GM19438 (cell line): ENCODE measurements at regions not wholly inside any gene's neighbourhood (a gene's known extent, or its start where the extent isn't known, plus 50 kb on each side); places are given as distances from the start of the nearest gene placed in this dataset.

Experiments used
- ATAC-seq: cut with Tn5 transposase; IDR thresholded peaks from one replicate; pipeline ENCODE4 v1.9.1; 2021; ENCODE audit warnings: low read depth; ENCODE audit not compliant: unreplicated experiment

- ATAC-seq, result no peak
Measured at GRCh38 chr2:144713410-144713809, 193.5 kb upstream of the ZEB2 start.

DNA sequence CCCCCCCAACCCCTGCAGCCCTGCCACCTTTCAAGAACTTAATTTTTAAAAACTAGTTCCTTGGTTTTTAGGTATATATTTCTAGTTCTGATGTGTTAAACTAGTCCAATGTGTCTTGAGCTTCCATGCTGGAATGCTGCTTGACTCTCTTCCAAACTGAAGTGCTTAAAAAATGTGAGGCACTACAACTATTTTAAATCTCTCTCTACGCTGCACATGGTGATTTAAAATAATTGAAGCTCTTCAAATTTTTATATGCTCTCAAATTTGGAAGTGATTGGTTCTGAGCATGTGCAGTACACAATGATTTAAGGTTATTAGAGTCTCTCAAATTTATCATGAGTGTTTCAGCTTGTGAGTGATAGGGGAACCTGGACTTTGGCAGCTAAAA lies 192.6 kb upstream of the ZEB2 start:
- ATAC-seq, result no peak

- ATAC-seq, result no peak
Measured at GRCh38 chr2:144711630-144712549, 192.0 kb upstream of the ZEB2 start.

- no peak for ATAC-seq
Measured at GRCh38 chr2:144711084-144711483, 191.2 kb upstream of the ZEB2 start.

- no peak for ATAC-seq
Measured at GRCh38 chr2:144708626-144709025, 188.7 kb upstream of the ZEB2 start.

DNA sequence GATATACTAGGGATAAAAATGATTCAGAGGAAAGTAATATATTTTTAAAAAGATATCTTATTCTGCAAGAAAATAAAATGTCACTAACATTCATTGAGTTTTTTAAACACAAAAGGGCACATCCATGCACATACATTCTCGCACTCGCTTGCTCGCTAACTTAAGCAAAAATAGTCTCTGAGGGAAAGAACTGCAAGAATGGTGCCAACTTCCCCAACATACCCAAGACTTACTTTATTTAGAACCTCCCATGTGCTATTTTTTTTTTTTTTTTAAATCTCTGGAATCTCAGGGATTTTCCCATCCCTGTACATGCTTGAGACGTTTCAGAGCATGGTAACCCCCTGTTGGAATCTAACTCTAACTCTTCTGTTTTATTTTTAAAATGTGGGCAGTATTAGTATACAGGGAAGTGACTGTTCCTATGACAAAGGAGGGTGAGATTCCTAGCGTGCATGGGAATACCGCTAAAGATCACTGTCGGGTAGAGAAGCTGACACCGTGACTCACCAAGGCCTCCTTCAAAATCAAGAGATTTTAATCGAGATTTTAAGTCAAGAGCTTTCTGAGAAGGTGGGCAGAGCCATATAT lies 187.9 kb upstream of the ZEB2 start:
- no peak for ATAC-seq

DNA sequence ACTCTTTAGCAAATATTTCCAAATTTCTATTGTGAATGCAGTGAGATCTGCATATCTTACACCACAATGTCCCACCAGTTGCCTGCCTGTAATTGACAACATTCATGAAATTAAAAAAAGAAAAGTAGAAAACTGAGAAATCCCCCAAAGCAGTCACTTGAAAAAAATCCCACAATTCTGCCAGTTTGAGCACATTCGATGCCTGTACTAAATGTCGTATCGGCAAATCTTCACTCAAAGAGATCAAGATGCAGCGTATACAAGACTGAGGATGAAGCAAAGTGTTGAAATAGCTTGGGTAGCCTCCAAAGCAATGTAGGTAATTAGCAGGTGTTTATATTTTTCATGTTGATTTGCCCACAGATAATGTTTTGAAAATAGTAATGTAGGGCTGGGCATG lies 186.7 kb upstream of the ZEB2 start:
- no peak for ATAC-seq

DNA sequence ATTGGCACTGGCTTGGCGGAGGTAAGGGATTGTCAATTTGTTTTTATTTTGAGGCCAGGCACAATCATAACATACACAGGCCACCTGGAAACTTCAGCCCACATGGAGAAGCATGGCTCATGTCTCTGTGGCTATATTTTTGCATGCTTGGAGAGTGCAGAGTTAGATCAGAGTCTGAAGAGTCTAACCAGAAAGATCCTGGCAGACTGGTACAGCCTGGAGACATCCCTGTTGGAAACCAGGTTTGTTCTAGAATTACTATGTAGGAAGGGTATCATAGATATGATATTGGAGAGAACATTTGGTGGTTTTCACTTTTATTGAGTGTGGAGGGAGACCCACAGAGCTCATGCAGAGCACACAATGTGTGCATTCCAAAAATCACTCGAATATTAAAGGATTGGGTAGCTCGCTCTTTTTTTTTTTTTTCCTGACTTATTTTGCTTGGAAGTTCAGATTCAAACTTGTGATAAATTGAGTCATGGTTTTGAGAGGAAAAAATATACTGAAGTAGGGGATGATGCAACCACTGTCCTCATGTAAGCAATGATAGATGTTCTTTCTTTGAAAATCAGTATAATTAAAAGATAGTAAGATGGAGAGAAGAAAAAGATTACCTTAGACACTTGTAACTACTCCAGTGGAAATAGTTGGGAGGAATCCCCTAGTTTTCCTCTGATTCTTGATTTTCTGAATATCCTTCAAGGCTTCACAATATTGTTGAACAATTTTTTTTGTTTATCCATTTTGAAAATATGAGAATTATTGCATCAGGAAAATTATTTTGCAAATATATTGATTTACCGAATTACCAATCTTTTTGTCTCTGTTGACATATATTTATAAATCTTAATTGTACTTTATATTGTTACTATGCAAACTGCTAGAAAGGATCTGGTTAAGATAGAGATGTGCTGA lies 185.7 kb upstream of the ZEB2 start:
- ATAC-seq, result no peak

- ATAC-seq, result no peak
Measured at GRCh38 chr2:144704709-144705095, 184.8 kb upstream of the ZEB2 start.

- ATAC-seq, result no peak
Measured at GRCh38 chr2:144703852-144704708, 184.2 kb upstream of the ZEB2 start.

GRCh38 chr2:144702051-144702450 lies 182.1 kb upstream of the ZEB2 start:
- ATAC-seq, result no peak

DNA sequence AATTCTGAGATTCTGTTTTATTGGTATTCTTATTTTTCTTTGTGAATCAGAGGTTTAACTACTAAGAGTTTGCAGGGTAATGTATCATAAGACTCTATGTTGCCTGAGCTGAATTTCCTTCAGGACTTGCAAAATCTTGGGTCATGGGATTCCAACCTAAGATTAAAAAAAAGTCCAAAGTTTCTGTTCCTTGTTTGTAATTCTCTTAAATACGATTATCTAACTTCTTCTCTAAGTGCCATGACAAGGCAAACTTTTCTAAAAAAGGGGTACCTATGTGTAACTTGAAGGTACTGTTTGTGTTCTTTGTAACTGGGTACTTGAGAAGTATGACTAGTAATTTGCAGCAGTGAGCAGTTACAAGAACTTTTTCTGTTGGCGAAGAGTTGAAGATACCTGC lies 181.3 kb upstream of the ZEB2 start:
- no peak for ATAC-seq

DNA sequence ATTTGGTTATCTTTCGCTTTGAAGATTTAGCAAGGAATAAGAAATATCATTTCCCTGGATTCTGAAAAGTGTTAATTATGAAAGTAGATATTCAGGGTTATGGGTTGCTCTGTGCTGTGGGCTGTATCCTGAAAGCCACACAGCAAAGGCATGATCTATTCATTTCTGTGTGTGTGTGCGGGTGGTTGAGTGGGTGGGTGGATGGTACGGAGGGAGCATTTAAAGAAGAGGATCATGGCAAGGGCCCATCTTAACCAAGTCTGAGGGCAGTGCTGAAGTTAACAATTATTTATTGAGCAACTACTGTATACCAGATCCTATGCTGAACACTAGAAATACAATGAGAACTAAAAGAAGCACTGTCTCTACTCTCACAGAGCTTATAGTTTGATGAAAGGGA lies 178.2 kb upstream of the ZEB2 start:
- ATAC-seq, result no peak

DNA sequence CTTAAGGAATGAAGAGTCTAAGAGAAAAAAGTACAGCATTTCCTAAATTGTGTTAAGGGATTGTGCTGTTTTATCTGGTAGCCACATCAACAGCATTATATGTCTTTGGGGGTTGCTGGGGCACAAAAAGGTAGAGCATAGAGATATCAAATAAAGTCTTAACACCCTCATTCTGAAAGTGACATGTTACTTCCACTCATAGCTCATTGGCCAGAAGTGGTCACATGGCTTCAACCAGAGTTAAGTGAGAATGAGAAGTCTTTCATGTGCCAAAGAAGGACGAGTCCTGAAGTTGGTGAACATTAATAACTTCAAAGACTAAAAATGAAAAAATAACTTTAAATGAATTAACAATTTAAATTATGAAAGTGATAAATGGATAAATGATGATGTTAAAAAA lies 175.7 kb upstream of the ZEB2 start:
- ATAC-seq, result no peak

DNA sequence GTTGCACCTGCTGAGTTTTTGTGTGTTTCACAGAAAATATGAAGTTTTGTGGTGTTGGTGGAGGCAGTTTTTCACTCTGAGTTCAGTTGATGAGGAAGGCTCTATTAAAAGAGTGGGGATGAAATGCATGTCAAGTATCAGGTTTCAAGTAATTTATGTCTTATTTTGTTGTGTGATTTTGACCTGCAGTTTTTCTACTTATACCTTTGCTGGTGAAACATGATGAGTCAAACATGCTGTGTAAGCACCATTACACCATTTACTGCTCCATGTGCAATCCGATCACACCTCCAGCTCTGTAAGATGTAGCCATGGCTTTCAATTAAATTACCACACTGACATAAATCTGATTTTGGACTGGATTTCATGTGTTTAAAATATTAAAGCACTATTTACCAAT lies 174.5 kb upstream of the ZEB2 start:
- ATAC-seq, result no peak

DNA sequence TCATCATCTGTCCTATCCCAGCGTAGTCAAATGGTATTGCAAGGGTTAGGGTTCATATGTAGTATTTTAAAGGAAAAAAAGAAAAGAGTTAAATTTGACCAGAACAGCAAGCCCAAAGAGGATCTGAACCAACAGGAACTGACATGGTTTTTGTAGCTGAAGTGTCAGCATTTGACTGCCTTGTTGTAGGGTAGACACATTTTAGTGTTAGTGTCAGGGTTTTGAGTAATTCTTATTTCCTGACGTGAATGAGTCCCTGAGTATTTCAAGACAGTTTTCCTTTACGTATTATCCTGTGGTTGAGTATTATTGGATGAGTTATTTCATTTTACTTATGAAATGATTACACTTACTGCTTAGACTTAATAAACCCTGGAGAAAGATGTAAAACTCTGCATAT lies 173.3 kb upstream of the ZEB2 start:
- ATAC-seq, result no peak

DNA sequence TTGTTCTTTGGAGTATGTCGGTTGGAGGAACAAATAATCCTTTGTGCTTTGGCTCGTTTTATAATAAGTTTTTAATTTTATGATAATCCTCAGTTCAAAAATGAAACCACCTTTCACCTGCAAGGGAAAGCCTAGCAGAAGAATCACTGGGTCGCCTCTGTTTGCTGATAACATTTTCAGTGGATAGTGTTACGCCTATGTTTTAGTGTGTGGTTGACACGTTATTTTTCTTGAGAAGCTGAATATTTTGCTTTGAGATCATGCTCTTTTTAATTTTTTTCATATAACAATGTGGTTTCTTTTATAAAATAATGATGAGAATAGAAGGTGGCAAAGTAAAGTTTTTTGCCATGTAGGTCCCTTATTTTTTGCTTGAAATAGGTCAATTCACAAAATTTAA lies 172.7 kb upstream of the ZEB2 start:
- ATAC-seq, result no peak

GRCh38 chr2:144690771-144691170 lies 170.9 kb upstream of the ZEB2 start:
- ATAC-seq, result no peak

DNA sequence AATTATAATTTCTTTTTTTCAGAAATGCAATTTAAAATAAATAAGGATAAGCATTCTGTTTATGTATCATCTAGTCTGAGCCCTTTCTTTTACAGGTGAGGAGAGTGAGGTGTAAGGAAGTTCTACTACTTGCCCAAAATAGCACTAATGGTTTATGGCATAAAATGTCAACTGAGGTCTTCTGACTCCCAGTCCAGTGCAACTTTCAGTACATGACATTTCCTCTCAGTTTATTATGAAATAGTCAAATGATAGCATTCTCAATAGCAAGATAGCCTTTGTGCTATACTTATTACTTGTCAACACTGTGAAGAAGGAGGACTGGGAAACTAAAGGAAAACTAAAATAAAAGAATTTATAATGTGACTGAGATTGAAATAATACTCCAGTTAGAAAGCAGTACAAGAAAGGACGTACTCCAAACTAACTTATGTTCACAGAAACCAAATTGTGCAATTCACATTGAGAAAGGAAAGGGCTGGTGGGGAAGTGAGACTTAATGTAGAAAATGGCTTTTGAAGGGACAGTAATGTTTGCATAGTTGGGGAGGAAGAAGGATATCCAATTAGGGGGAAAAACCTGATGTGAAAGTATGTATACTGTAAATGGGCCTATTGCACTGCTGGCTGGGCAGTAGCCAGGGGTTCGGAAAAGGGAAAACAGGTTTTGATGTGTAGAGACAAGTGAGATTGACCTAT lies 166.7 kb upstream of the ZEB2 start:
- no peak for ATAC-seq

GRCh38 chr2:144683966-144684365 lies 164.0 kb upstream of the ZEB2 start:
- ATAC-seq, result no peak
